Fibroblast of villous mesenchyme (primary cell): ENCODE measurements at regions not wholly inside any gene's neighbourhood (a gene's known extent, or its start where the extent isn't known, plus 50 kb on each side); places are given as distances from the start of the nearest gene placed in this dataset.

Experiments used
- DNase-seq: peaks from one replicate; pipeline ENCODE4 v3.0.0-alpha.2; 2010; ENCODE audit warnings: low read depth
- H3K4me3 ChIP-seq: 2 replicates; pipeline ENCODE4 v1.5.1; 2011; ENCODE audit warnings: low read depth, mild to moderate bottlenecking, low read length
- TF ChIP-seq, protein P1 (sequence below): IDR thresholded peaks from 2 replicates; pipeline ENCODE4 v1.5.1; 2012; ENCODE audit warnings: low read depth, mild to moderate bottlenecking, low read length; ENCODE audit not compliant: insufficient read depth

DNA sequence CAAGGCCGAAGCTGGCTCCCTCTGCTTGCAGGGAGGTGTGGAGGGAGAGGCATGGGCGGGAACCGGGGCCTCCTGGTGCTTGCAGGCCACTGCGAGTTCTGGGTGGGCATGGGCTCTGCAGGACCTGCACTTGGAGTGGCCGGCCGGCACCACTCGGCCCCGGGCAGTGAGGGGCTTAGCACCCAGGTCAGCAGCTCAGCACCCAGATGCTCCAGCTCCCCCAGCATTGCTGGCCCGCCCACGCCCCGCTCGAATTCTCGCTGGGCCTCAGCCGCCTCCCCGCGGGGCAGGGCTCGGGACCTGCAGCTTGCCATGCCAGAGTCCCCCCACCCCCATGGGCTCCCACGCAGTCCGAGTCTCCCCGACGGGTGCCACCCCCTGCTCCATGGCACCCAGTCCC is 176.2 kb upstream of the FAM98A start:
- TF ChIP-seq, protein P1, sequence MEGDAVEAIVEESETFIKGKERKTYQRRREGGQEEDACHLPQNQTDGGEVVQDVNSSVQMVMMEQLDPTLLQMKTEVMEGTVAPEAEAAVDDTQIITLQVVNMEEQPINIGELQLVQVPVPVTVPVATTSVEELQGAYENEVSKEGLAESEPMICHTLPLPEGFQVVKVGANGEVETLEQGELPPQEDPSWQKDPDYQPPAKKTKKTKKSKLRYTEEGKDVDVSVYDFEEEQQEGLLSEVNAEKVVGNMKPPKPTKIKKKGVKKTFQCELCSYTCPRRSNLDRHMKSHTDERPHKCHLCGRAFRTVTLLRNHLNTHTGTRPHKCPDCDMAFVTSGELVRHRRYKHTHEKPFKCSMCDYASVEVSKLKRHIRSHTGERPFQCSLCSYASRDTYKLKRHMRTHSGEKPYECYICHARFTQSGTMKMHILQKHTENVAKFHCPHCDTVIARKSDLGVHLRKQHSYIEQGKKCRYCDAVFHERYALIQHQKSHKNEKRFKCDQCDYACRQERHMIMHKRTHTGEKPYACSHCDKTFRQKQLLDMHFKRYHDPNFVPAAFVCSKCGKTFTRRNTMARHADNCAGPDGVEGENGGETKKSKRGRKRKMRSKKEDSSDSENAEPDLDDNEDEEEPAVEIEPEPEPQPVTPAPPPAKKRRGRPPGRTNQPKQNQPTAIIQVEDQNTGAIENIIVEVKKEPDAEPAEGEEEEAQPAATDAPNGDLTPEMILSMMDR = no peak
- no peak for DNase-seq
- no peak overlapping the region for H3K4me3 ChIP-seq

DNA sequence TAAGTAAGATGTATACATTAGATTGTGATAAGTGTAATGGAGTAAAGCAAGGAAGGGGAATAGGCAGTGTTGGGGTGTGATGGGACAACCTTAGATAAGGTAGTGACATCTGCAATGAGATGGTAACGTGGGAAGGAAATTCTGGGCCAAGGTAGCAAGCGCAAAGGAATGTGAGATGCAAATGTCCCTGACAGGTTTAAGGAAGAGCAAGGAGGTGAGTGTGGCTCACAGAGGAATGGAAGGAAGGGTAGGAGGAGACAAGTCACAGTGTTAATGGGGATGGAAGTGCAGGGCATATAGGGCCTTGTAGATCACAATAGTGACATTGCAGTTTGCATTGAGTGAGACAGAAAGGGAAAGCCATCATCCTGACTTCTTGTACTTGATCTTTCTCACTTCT is 170.9 kb upstream of the FAM98A start:
- H3K4me3 ChIP-seq = no peak overlapping the region
- no peak for DNase-seq
- TF ChIP-seq, protein P1 = no peak

DNA sequence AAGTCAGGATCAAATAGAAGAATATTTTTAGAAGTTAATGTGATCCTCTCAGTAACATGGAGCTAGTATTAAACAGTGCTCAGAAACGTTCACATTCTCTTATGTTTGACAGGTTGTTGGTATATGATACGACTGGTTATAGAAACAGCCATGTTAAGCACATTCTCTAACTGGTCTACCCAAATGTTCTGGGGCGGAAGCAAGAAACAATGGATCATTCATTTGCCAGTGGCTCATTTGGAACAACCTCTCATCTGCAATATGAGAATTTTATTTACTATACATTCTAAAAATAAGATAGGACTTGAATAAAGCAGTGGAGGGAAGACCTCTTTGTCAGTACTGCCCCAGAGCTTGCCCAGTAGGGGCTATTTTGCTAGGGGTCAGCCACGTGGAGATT is 167.1 kb upstream of the FAM98A start:
- no peak overlapping the region for H3K4me3 ChIP-seq
- no peak for DNase-seq
- TF ChIP-seq, protein P1 = no peak

DNA sequence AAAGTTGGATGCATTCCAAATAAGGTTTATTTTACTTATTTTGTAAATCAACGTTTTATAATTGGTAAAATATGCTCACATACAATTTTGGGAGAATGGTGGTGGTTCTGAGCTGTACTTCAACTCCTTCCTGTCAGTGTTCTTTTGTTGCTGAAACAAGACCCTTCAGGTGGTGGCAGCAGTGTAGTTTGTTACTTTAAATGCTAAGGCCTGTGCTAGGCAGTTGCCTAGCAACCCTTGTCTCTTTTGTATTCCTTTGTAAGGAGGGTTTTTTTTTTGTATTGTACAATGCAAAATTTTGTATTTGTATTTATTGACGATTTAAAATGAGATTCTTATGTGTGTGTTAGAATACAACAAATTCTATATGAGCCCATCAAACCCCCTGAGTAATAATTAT is 166.0 kb upstream of the FAM98A start:
- H3K4me3 ChIP-seq = no peak overlapping the region
- DNase-seq = no peak
- TF ChIP-seq, protein P1 = no peak

DNA sequence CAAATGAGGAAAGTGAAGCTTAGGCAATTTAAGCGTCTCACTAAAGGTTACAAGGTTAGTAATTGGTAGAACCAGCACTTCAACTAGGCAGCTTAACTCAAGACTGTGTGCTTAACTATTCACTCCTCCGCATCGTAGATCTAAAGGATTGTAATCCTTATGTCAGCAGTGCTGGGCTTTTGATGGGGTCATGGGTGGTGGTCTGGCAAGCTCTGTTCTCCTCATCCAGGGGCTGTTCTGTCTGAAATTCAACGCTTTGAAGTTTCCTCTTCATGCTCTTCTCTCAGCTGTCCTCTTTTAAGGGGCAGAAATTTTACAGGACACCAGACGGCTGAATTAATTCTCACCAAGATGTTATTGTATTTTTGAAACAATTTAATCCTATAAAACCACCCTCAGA is 165.5 kb upstream of the FAM98A start:
- DNase-seq = no peak
- TF ChIP-seq, protein P1 = no peak
- no peak overlapping the region for H3K4me3 ChIP-seq

DNA sequence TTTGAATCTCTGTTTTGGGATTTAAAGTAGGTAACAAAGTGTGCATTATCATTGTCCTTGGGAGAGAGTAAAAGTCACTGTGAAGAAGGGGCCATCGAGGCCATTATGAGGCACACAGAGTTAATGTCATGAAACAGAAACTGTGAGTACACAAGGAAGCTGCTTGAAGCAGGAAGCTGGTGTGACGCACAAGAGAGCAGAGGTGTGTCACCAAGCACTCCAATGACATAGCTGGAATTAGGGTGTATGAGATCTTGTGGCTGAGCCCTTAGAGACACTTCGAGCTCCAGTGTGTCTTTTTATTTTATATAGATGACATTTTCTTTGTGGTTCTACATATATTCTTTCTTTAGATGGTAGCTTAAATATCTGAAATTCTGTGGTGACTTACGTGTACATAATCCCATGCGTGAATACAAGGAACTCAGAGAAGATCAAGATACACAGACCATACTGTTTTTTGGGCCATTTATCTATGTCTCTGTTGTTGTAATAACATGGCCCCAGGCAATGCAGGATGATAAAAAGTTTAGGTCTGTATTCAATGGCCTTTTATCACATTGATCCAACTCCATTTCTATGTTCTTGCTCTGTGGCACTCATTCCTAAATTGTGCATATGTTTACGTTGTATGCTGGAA is 164.7 kb upstream of the FAM98A start:
- DNase-seq = no peak
- H3K4me3 ChIP-seq = no peak overlapping the region
- TF ChIP-seq, protein P1 = no peak

DNA sequence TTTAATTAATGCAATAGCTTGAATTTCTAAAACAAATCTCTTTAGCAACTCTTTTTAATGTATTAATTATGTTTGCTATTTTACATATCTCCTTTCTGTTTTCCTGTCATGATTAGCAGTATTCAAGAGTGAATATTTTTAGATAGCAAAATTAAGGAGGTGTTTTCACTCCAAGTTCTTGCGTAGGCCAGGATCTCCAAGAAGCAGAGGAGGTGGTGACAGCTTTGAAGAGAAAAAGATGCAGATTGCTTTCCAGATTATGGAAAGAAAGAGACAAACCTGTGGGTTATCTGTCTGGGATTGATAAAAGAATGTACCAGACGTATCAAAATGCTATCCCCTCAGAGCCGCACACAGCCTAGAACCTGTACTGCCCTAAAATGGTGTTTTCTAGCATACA is 163.5 kb upstream of the FAM98A start:
- no peak overlapping the region for H3K4me3 ChIP-seq
- no peak for DNase-seq
- TF ChIP-seq, protein P1 = no peak
